C4-2B (cell line): ENCODE measurements at regions not wholly inside any gene's neighbourhood (a gene's known extent, or its start where the extent isn't known, plus 50 kb on each side); places are given as distances from the start of the nearest gene placed in this dataset.

Experiments used
- H3K27ac ChIP-seq: fragments of 450-650 bp; 2 replicates; pipeline ENCODE4 v1.5.1; 2017
- CTCF ChIP-seq: fragments of 450-650 bp; conservative IDR thresholded peaks from 2 replicates; pipeline ENCODE4 v1.5.1; 2017; ENCODE audit warnings: mild to moderate bottlenecking
- ZFX ChIP-seq: fragments of 450-650 bp; IDR thresholded peaks from 2 replicates; pipeline ENCODE4 v1.6.1; 2017

DNA sequence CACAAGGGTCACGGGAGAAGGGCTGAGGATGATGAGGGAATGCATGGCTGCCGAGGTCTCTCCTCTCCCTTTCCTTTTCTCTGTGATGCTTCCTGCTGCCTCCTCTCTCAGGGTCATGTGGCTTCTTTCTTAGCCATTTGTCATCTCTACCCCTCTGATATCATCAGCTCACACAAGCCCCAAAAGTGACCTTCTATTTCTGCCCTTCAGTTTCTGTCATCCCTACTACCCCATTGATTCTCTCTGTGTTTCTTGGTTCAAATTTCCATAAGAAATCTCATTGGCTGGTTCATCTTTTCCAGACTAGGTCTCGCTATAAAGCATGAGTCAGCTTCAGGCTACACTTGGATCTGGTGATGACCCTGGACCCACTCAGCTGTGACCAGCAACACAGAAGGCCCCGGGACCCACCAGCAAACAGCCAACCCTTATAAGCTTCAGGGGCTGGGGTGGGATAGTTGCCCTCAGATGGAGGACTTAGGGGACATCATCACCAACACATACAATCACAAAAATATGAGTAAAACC lies 284.3 kb downstream of the SKAP2 start:
- TF ChIP-seq CTCF (no peak), ZFX (no peak)

GRCh38 chr7:26580711-26581110 lies 283.7 kb downstream of the SKAP2 start:
- no peak for TF ChIP-seq ZFX
- no peak for TF ChIP-seq CTCF

More for the DNA sequence above, 284.3 kb downstream of the SKAP2 start:
- no peak overlapping the region for H3K27ac ChIP-seq

DNA sequence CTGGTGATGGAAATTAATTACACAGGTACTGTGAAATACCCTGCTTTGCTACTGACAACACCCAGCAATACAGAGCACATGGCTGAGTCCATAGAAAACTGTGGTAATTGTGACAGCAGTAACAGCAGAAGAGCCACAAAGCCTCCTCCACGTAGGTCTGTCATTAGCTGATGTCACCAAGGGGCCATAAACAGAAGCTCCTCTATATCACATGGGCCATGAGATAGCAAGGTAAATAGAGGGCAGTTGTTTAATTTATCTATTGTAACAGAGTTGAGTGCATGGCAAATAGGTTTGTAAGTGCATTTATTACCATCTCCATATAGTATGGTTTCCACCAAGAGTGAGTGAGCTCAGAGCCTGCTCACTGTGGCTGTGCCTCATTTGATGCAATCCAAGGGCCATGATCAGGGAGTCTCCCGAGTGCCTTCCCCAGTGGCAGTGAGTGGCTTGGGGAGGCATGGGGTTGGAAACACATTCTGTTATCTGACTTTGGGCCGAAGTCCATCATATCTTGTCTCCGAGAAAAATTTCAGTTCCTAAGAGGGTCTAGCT lies 281.2 kb downstream of the SKAP2 start:
- H3K27ac ChIP-seq = no peak overlapping the region
- no peak for TF ChIP-seq CTCF
- no peak for TF ChIP-seq ZFX

More at GRCh38 chr7:26580711-26581110, 283.7 kb downstream of the SKAP2 start:
- H3K27ac ChIP-seq = no peak overlapping the region

GRCh38 chr7:26584326-26584725 lies 280.1 kb downstream of the SKAP2 start:
- TF ChIP-seq CTCF = no peak
- no peak for TF ChIP-seq ZFX
- H3K27ac ChIP-seq = no peak overlapping the region

GRCh38 chr7:26584987-26585665 lies 279.3 kb downstream of the SKAP2 start:
- TF ChIP-seq CTCF = no peak
- TF ChIP-seq ZFX = no peak
- no peak overlapping the region for H3K27ac ChIP-seq

GRCh38 chr7:26587536-26587935 lies 276.9 kb downstream of the SKAP2 start:
- TF ChIP-seq ZFX = no peak
- TF ChIP-seq CTCF = no peak
- no peak overlapping the region for H3K27ac ChIP-seq

DNA sequence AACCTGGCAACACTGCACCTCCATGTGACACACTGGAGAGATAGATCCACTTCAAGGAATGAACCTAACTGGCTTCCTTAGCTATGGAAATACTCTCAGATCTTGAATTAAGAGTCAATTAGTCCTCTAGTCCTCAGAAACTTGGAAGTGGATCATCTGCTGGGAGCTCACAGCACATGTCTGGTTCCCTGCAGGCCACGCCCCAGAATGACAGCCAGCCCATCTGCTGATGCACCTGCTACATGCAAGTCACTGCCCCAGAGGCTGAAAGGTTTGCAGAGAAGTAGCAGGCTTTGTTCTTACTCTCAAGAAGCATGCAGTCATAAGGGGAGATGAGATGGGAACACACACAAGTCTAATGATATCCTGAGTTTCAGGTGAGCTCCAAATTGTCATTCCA lies 275.9 kb downstream of the SKAP2 start:
- TF ChIP-seq CTCF (no peak), ZFX (no peak)
- no peak overlapping the region for H3K27ac ChIP-seq
